Large intestine (tissue), 3 donors: ENCODE measurements at regions not wholly inside any gene's neighbourhood (a gene's known extent, or its start where the extent isn't known, plus 50 kb on each side); places are given as distances from the start of the nearest gene placed in this dataset.
"Not testable (repeated sequence)": the region's sequence is repeated elsewhere in the genome, so short reads cannot be mapped to it uniquely, and the experiment has no call there.

Experiments
- DNase-seq, 2 donors: peaks; one replicate each; pipeline versions ENCODE4 v3.0.0 to v3.0.0-alpha.2; 2013
- H3K27ac ChIP-seq: one replicate; pipeline ENCODE4 v1.5.1; 2013; ENCODE audit warnings: low read length
- H3K27me3 ChIP-seq: 2 replicates; pipeline ENCODE4 v1.6.1; 2013; ENCODE audit warnings: low read length; ENCODE audit not compliant: control insufficient read depth, insufficient read depth
- H3K36me3 ChIP-seq: 2 replicates; pipeline ENCODE4 v1.6.1; 2013; ENCODE audit warnings: low read length; ENCODE audit not compliant: control insufficient read depth, insufficient read depth
- H3K4me1 ChIP-seq: one replicate; pipeline ENCODE4 v1.6.1; 2013; ENCODE audit warnings: low read length; ENCODE audit not compliant: control insufficient read depth, insufficient read depth
- H3K4me3 ChIP-seq: one replicate; pipeline ENCODE4 v1.5.1; 2013; ENCODE audit warnings: low read length
- H3K9me3 ChIP-seq: one replicate; pipeline ENCODE4 v1.6.1; 2013; ENCODE audit warnings: mild to moderate bottlenecking, low read depth, low read length, moderate library complexity; ENCODE audit not compliant: control insufficient read depth
- WGBS: methylation state at CpG from one replicate; pipeline ENCODE4 v1.1.5; 2013; ENCODE audit warnings: low lambda C conversion rate; ENCODE audit not compliant: insufficient coverage; 5-methylcytosine and 5-hydroxymethylcytosine counted together

GRCh38 chr10:25755874-25756273, 178.2 kb upstream of the MYO3A start:
- no CpG with 5 or more reads among the region's 24 CpGs for WGBS

DNA sequence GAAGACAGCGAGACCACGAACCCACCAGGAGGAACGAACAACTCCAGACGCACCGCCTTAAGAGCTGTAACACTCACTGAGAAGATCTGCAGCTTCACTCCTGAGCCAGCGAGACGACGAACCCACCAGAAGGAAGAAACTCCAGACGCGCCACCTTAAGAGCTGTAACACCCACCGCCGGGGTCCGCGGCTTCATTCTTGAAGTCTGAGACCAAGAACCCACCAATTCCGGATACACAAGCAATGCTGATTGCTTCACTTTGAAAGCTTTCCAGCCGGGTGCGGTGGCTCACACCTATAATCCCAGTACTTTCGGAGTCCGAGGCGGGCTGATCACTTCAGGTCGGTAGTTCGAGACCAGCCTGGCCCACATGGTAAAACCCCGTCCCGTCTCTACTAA, 177.2 kb upstream of the MYO3A start:
- Histone ChIP-seq H3K27ac (no peak overlapping the region), H3K9me3 (no peaks in the 10 kb centered on the region), H3K27me3 (no peaks in the 10 kb centered on the region), H3K4me3 (no peak overlapping the region), H3K36me3 (no peaks in the 10 kb centered on the region), H3K4me1 (no peaks in the 10 kb centered on the region)
- WGBS, result no CpG with 5 or more reads among the region's 24 CpGs
- no peak for DNase-seq

More at GRCh38 chr10:25755874-25756273, 178.2 kb upstream of the MYO3A start:
- H3K4me3 ChIP-seq, H3K27me3 ChIP-seq, H3K36me3 ChIP-seq, H3K4me1 ChIP-seq, H3K9me3 ChIP-seq, H3K27ac ChIP-seq, DNase-seq: not testable (repeated sequence)

DNA sequence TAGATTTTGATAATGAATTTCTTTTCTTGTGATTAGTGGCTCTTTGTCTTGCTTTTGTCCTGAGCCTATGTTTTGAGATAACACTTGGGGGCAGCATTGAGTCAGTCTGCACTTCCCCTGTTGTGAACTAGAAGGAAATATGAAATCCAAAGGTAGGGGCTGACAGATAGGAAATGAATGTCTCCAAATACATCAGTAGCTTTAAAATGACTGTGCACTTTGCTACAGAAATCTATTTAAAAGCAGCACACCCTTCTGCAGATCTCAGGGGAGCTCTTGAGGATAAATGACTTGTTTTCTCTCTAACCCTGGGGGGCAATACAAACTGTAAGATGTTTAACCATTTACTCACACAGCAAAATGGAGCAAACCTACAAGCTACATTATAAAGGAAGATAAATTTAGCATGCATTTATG, 176.0 kb upstream of the MYO3A start:
- H3K27ac ChIP-seq, result no peak overlapping the region
- no peak overlapping the region for H3K4me3 ChIP-seq
- no peaks in the 10 kb centered on the region for H3K4me1 ChIP-seq
- H3K9me3 ChIP-seq, result no peaks in the 10 kb centered on the region
- no peaks in the 10 kb centered on the region for H3K27me3 ChIP-seq
- DNase-seq, result peak; percentile 6 to 22
- H3K36me3 ChIP-seq, result no peaks in the 10 kb centered on the region

GRCh38 chr10:25758511-25758910, 175.5 kb upstream of the MYO3A start:
- WGBS, result no CpG with 5 or more reads among the region's 1 CpG
- H3K36me3 ChIP-seq, result no peaks in the 10 kb centered on the region
- no peaks in the 10 kb centered on the region for H3K27me3 ChIP-seq
- no peak for DNase-seq
- no peak overlapping the region for H3K27ac ChIP-seq
- H3K9me3 ChIP-seq, result no peaks in the 10 kb centered on the region
- no peak overlapping the region for H3K4me3 ChIP-seq
- no peaks in the 10 kb centered on the region for H3K4me1 ChIP-seq

DNA sequence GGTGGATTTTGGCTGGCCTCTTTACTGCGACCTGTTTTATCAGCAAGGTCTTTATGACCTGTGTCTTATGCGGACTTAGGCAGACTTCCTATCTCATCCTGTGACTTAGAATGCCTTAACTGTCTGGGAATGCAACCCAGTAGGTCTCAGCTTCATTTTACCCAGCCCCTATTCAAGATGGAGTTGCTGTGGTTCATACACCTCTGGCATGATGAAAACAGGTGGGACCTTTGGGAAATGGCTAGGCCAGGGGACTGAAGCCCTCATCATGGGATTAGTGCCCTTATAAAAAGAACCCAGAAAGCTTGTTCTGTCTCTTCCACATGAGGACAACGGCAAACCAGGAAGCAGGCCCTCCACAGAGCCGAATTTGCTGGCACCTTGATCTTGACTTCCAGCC, 172.1 kb upstream of the MYO3A start:
- H3K9me3 ChIP-seq, result no peaks in the 10 kb centered on the region
- H3K4me3 ChIP-seq, result no peak overlapping the region
- H3K36me3 ChIP-seq, result no peaks in the 10 kb centered on the region
- no peak overlapping the region for H3K27ac ChIP-seq
- no peak for DNase-seq
- no peaks in the 10 kb centered on the region for H3K4me1 ChIP-seq
- no CpG with 5 or more reads among the region's 4 CpGs for WGBS
- peaks cover 7% of the 10 kb centered on the region for H3K27me3 ChIP-seq

- Histone ChIP-seq H3K27me3 (peaks cover 8% of the 10 kb centered on the region), H3K36me3 (no peaks in the 10 kb centered on the region), H3K9me3 (no peaks in the 10 kb centered on the region), H3K27ac (no peak overlapping the region), H3K4me1 (no peaks in the 10 kb centered on the region), H3K4me3 (no peak overlapping the region)
- DNase-seq, result no peak
- WGBS, result no CpG with 5 or more reads among the region's 2 CpGs
These were observed 167.8 kb upstream of the MYO3A start for GRCh38 chr10:25766213-25766612.

DNA sequence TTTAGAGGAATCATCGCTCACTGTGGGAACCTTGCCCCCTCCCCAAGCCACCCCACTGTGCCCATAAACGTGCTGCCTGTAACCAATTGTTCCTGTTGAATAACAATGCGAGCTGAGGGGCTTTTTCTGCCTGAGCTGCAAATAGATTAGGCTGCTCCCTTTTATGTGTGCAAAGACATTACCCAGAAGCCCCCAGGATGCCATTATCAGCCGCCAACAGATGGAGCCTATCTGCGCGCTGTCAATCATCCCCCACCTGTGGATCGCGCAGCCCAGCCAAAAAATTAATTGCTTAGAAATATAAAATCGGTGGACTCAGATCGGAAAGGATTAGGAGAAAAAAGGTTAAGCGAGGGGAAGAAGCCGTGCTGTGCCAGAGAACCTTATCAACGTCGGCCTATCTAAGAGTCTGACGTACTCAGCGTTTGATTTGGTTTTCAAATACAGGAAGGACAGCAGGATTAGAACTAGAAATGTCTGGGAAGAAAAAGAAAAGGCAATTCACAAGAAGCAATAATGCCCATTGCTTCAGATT, 167.3 kb upstream of the MYO3A start:
- 5% methylated on average over 6 of the region's 16 CpGs for WGBS

DNA sequence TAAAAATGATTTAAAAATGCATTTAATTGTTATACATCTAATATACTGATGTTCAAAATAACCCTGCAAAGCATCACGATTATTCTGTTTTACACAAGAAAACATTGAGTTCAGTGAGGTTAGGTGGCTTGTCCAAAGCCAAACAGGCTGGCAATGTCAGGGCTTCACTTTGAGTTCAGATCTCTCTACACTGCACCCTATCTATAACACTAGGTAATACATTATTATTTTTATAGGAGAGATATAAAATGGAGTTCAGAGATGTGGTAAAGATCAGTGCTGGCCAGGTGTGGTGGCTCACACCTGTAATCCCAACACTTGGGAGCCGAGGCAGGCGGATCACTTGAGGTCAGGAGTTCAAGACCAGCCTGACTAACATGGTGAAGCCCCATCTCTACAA, 165.9 kb upstream of the MYO3A start:
- Histone ChIP-seq H3K4me3 (no peak overlapping the region), H3K27me3 (peaks cover 8% of the 10 kb centered on the region), H3K36me3 (no peaks in the 10 kb centered on the region), H3K9me3 (no peaks in the 10 kb centered on the region), H3K27ac (no peak overlapping the region), H3K4me1 (no peaks in the 10 kb centered on the region)
- no CpG with 5 or more reads among the region's 3 CpGs for WGBS
- DNase-seq, result no peak

More for the DNA sequence above, 167.3 kb upstream of the MYO3A start:
- H3K4me1 ChIP-seq, result no peaks in the 10 kb centered on the region
- H3K4me3 ChIP-seq, result no peak overlapping the region
- H3K36me3 ChIP-seq, result no peaks in the 10 kb centered on the region
- no peak overlapping the region for H3K27ac ChIP-seq
- H3K27me3 ChIP-seq, result peaks cover 8% of the 10 kb centered on the region
- DNase-seq, result no peak
- no peaks in the 10 kb centered on the region for H3K9me3 ChIP-seq

DNA sequence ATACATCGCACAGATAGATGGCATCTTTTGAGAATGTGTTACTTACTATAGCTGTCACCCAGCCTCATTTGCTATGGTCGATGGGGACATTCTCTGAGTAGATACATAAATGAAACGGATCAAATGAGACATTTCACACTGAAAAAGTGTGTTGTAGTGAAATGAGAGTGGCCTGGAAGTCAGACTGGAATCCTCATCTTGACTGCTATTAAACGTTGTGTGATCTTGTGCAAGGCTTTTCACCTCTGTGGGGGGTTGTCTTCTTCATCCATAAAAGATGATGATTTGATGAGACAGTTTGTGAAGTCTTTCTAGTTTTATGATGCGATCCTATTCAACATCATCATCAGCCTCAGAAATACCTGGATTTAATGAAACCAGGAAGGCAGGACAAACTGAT, 155.4 kb upstream of the MYO3A start:
- no peaks in the 10 kb centered on the region for H3K9me3 ChIP-seq
- H3K27ac ChIP-seq, result no peak overlapping the region
- no peaks in the 10 kb centered on the region for H3K27me3 ChIP-seq
- no peaks in the 10 kb centered on the region for H3K36me3 ChIP-seq
- no peak for DNase-seq
- H3K4me3 ChIP-seq, result no peak overlapping the region
- no peaks in the 10 kb centered on the region for H3K4me1 ChIP-seq
- WGBS, result 75% methylated on average over 3 of the region's 5 CpGs

DNA sequence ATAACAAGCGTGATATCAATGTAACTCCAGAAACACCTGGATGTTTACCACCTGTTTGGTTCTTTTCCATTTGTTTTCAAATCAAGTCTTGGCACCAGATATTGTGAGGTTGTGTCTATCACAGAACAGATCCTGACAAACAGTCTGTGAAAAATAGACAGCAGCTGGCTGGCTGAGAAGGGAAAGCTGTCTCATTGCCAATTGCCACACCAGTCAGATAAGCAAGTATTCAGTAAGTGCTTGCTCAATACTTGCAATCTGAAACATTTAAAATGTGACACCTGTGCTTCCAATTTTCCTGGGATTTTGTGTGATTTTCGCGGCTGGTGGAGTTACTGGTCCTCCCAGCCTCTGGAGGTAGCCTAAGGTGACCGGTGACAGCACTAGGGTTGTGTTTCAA, 147.9 kb upstream of the MYO3A start:
- H3K4me1 ChIP-seq, result no peaks in the 10 kb centered on the region
- H3K4me3 ChIP-seq, result no peak overlapping the region
- no peaks in the 10 kb centered on the region for H3K36me3 ChIP-seq
- no peaks in the 10 kb centered on the region for H3K27me3 ChIP-seq
- no peak overlapping the region for H3K27ac ChIP-seq
- DNase-seq, result no peak
- no peaks in the 10 kb centered on the region for H3K9me3 ChIP-seq
- WGBS, result no CpG with 5 or more reads among the region's 4 CpGs

DNA sequence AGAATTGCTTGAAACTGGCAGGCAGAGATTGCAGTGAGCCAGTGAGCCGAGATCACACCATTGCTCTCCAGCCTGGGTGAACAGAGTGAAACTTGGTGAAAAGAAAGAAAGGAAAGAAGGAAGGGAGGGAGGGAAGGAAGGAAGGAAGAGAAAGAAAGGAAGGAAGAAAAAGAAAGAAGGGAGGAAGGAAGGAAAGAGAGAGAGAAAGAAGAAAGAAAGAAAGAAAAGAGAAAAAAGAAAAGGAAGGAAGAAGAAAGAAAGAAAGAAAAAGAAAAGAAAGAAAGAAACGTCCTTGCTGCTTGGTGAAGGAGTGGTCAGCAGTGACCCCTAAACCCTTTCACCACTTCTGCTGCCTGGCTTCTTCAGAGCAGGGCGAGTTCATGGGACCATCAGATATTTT, 147.1 kb upstream of the MYO3A start:
- DNase-seq, result no peak
- no peaks in the 10 kb centered on the region for H3K27me3 ChIP-seq
- H3K36me3 ChIP-seq, result no peaks in the 10 kb centered on the region
- H3K9me3 ChIP-seq, result no peaks in the 10 kb centered on the region
- no peak overlapping the region for H3K27ac ChIP-seq
- no peaks in the 10 kb centered on the region for H3K4me1 ChIP-seq
- no peak overlapping the region for H3K4me3 ChIP-seq
- WGBS, result 100% methylated on average over 1 of the region's 3 CpGs
